Motor neuron (in vitro differentiated cells): ENCODE measurements at regions not wholly inside any gene's neighbourhood (a gene's known extent, or its start where the extent isn't known, plus 50 kb on each side); places are given as distances from the start of the nearest gene placed in this dataset.

Source experiments
- ATAC-seq, 8 experiments: fragments of 200-7000 bp; cut with Tn5 transposase; replicated peaks in 6 of 8; 2 replicates each; pipeline ENCODE4 v1.8.0; 2021; ENCODE audit warnings: mild to moderate bottlenecking in 8 of 8, moderate library complexity in 8 of 8
- H3K27ac ChIP-seq, 2 donors: fragments of 250-450 bp; sonication (Bioruptor Pico); 2 replicates each; pipeline ENCODE4 v1.9.0; 2021; ENCODE audit warnings: antibody characterized with exemption in 2 of 2, mild to moderate bottlenecking in 2 of 2, moderate library complexity in 1 of 2
- H3K4me1 ChIP-seq, 2 donors: fragments of 250-450 bp; sonication (Bioruptor Pico); replicated peaks in 1 of 2; 2 replicates each; pipeline ENCODE4 v1.6.1; 2021; ENCODE audit warnings: antibody characterized with exemption in 2 of 2, mild to moderate bottlenecking in 2 of 2, moderate library complexity in 1 of 2
- H3K4me3 ChIP-seq, 5 donors: fragments of 250-450 bp; sonication (Bioruptor Pico); 2 replicates each; pipeline ENCODE4 v1.9.0; 2021; ENCODE audit warnings: antibody characterized with exemption in 5 of 5, mild to moderate bottlenecking in 5 of 5, moderate library complexity in 4 of 5
- WGBS, 10 experiments: fragments of 450-650 bp; shearing (Covaris generic); methylation state at CpG; one replicate each; pipeline ENCODE4 v1.0.0; 2022; 5-methylcytosine and 5-hydroxymethylcytosine counted together
- in situ Hi-C, 9 experiments: fragments of 400-800 bp; cut with MboI; loops; one replicate each; pipeline ENCODE4 v1.15.0; 2021; ENCODE audit warnings: low sequenced_read_pairs in 9 of 9, low pct_unique_long_range_greater_than_20kb in 2 of 9; ENCODE audit not compliant: unreplicated experiment in 9 of 9

GRCh38 chr4:135605076-135605475 is 1403.5 kb upstream of the PABPC4L start:
- 0 to 60% (median 6%) methylated on average over 1 of the region's 1 CpG; no CpG with 5 or more reads in 2 of the 10 experiments for WGBS, 10 experiments
- peak in 2 of 8 experiments; percentile 21 to 55 for ATAC-seq
- no peak overlapping the region for H3K4me3 ChIP-seq
- in situ Hi-C loops: no loop called here
- no peak overlapping the region for H3K27ac ChIP-seq
- no peaks in the 10 kb centered on the region for H3K4me1 ChIP-seq

- ATAC-seq: no peak
- Histone ChIP-seq H3K4me3 (no peak overlapping the region), H3K27ac (no peak overlapping the region), H3K4me1 (no peaks in the 10 kb centered on the region)
- in situ Hi-C loops: no loop called here
- 0 to 100% (median 75%) methylated on average over 1 of the region's 1 CpG; no CpG with 5 or more reads in 1 of the 10 experiments for WGBS, 10 experiments
Measured at GRCh38 chr4:135604531-135604930, 1402.9 kb upstream of the PABPC4L start.

GRCh38 chr4:135601351-135601750 is 1399.8 kb upstream of the PABPC4L start:
- H3K4me3 ChIP-seq: no peak overlapping the region
- in situ Hi-C loops: no loop called here
- no peaks in the 10 kb centered on the region for H3K4me1 ChIP-seq
- no peak overlapping the region for H3K27ac ChIP-seq
- ATAC-seq: no peak
- 0 to 100% (median 73%) methylated on average over 1 of the region's 1 CpG; no CpG with 5 or more reads in 3 of the 10 experiments for WGBS, 10 experiments

- no peak overlapping the region for H3K27ac ChIP-seq
- in situ Hi-C loops: no loop called here
- no peak for ATAC-seq
- no peak overlapping the region for H3K4me3 ChIP-seq
- 0 to 75% (median 11%) methylated on average over 1 of the region's 1 CpG; no CpG with 5 or more reads in 4 of the 10 experiments for WGBS, 10 experiments
- no peaks in the 10 kb centered on the region for H3K4me1 ChIP-seq
Measured at GRCh38 chr4:135598151-135598550, 1396.6 kb upstream of the PABPC4L start.

- H3K4me3 ChIP-seq: no peak overlapping the region
- H3K4me1 ChIP-seq: no peaks in the 10 kb centered on the region
- no peak for ATAC-seq
- no peak overlapping the region for H3K27ac ChIP-seq
- 0 to 100% (median 75%) methylated on average over 1 of the region's 1 CpG; no CpG with 5 or more reads in 3 of the 10 experiments for WGBS, 10 experiments
- in situ Hi-C loops: no loop called here
Measured at GRCh38 chr4:135594521-135594920, 1392.9 kb upstream of the PABPC4L start.

GRCh38 chr4:135575041-135575440 is 1373.5 kb upstream of the PABPC4L start:
- Histone ChIP-seq H3K27ac (no peak overlapping the region), H3K4me1 (no peaks in the 10 kb centered on the region), H3K4me3 (no peak overlapping the region)
- no peak for ATAC-seq
- 0 to 40% (median 13%) methylated on average over 1 of the region's 1 CpG; no CpG with 5 or more reads in 1 of the 10 experiments for WGBS, 10 experiments
- in situ Hi-C loops: no loop called here

GRCh38 chr4:135573251-135573650 is 1371.7 kb upstream of the PABPC4L start:
- Histone ChIP-seq H3K27ac (no peak overlapping the region), H3K4me1 (no peaks in the 10 kb centered on the region), H3K4me3 (no peak overlapping the region)
- in situ Hi-C loops: no loop called here
- ATAC-seq: no peak

GRCh38 chr4:135564090-135564489 is 1362.5 kb upstream of the PABPC4L start:
- Histone ChIP-seq H3K4me1 (no peaks in the 10 kb centered on the region), H3K27ac (no peak overlapping the region), H3K4me3 (no peak overlapping the region)
- in situ Hi-C loops: no loop called here
- WGBS, 10 experiments: 0 to 100% (median 39%) methylated on average over 1 of the region's 1 CpG; no CpG with 5 or more reads in 4 of the 10 experiments
- no peak for ATAC-seq

GRCh38 chr4:135553213-135553612 is 1351.6 kb upstream of the PABPC4L start:
- ATAC-seq: peak in 3 of 8 experiments; percentile 40 to 98 (median 42)
- Histone ChIP-seq H3K4me1 (no peaks in the 10 kb centered on the region), H3K4me3 (no peak overlapping the region), H3K27ac (no peak overlapping the region)
- WGBS, 10 experiments: 0 to 90% (median 20%) methylated on average over 1 of the region's 1 CpG; no CpG with 5 or more reads in 7 of the 10 experiments
- in situ Hi-C loops: no loop called here

- ATAC-seq: peak in 1 of 8 experiments; percentile 41
- WGBS, 10 experiments: 0 to 91% (median 67%) methylated on average over 1 to 3 of the region's 3 CpGs; no CpG with 5 or more reads in 1 of the 10 experiments
- H3K4me3 ChIP-seq: no peak overlapping the region
- no peaks in the 10 kb centered on the region for H3K4me1 ChIP-seq
- H3K27ac ChIP-seq: no peak overlapping the region
- in situ Hi-C loops: no loop called here
Measured at GRCh38 chr4:135552131-135552530, 1350.5 kb upstream of the PABPC4L start.

- in situ Hi-C loops: no loop called here
- Histone ChIP-seq H3K4me1 (no peaks in the 10 kb centered on the region), H3K4me3 (no peak overlapping the region), H3K27ac (no peak overlapping the region)
- no peak for ATAC-seq
- 0 to 94% (median 90%) methylated on average over 1 to 2 of the region's 2 CpGs; no CpG with 5 or more reads in 4 of the 10 experiments for WGBS, 10 experiments
Measured at GRCh38 chr4:135548711-135549110, 1347.1 kb upstream of the PABPC4L start.

- Histone ChIP-seq H3K27ac (no peak overlapping the region), H3K4me1 (no peaks in the 10 kb centered on the region), H3K4me3 (no peak overlapping the region)
- 0 to 100% (median 88%) methylated on average over 1 of the region's 1 CpG; no CpG with 5 or more reads in 2 of the 10 experiments for WGBS, 10 experiments
- in situ Hi-C loops: no loop called here
- ATAC-seq: peak in 1 of 8 experiments; percentile 70
Measured at GRCh38 chr4:135545616-135546317, 1344.2 kb upstream of the PABPC4L start.

- Histone ChIP-seq H3K4me1 (no peaks in the 10 kb centered on the region), H3K4me3 (no peak overlapping the region), H3K27ac (no peak overlapping the region)
- WGBS, 10 experiments: 40 to 100% (median 95%) methylated on average over 1 to 11 of the region's 13 CpGs
- in situ Hi-C loops: no loop called here
- no peak for ATAC-seq
Measured at GRCh38 chr4:135538698-135539097, 1337.1 kb upstream of the PABPC4L start.

- H3K4me3 ChIP-seq: no peak overlapping the region
- 14 to 100% (median 85%) methylated on average over 1 to 4 of the region's 4 CpGs for WGBS, 10 experiments
- in situ Hi-C loops: no loop called here
- no peak overlapping the region for H3K27ac ChIP-seq
- H3K4me1 ChIP-seq: no peaks in the 10 kb centered on the region
- ATAC-seq: no peak
Measured at GRCh38 chr4:135533053-135533452, 1331.5 kb upstream of the PABPC4L start.
